GM21528 (cell line): ENCODE measurements at regions not wholly inside any gene's neighbourhood (a gene's known extent, or its start where the extent isn't known, plus 50 kb on each side); places are given as distances from the start of the nearest gene placed in this dataset.

Experiments used
- ATAC-seq: cut with Tn5 transposase; IDR thresholded peaks from one replicate; pipeline ENCODE4 v1.9.1; 2021; ENCODE audit warnings: mild to moderate bottlenecking, moderate library complexity; ENCODE audit not compliant: unreplicated experiment, low FRiP score

DNA sequence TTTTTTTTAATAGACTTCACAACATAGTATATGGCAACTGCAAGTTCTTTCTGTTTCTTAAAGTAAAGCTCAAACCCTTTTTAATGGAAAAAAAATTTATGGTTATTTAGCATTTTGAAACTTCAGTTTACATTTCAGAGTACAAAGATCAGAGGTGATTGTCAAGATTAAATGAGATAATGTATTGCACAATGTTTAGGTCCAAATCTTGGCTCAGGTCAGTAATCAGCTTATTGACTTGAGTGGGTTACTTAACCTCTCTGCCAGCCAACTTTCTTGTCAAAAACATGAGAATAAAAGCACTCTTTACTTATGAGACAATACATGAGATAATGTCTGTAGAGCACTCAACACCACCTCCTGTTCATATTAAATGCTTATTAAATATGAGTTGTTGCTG is 345.1 kb upstream of the PTPRD start:
- ATAC-seq = no peak

DNA sequence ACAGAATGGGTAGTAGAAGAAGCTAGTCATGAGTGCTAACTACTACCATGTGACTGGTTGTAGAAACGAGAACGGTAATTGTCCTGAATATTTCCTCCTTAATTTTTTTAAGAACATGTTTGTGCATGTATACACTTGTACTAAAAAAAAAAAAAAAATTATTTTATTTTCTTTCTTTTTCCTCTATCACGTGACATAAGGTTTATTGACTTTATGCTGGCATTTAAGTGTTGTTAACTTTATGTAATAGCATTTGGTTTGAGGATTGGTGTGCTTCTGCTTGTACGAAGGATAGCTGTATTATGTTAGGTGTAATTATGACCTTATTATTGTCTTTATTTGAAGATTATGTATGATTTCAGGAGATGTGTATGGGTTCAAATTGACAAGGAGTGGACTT is 349.1 kb upstream of the PTPRD start:
- no peak for ATAC-seq

DNA sequence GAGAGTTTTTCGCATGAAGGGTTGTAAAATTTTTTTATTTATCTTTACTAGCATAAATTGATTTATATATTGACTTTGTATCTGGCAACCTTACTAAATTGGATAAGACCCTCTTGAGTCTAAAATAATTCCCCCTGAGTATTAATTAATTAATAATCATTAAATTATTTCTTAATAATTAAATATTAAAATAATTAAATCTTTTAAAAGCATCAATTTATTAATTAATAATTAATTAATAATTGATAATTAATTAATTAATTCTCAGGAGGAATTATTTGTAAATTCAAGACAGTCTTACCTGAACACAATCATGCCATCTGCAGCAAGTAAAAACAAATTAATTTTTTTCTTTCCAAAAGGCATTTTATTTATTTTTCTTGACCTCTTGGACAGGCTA is 370.4 kb upstream of the PTPRD start:
- no peak for ATAC-seq

DNA sequence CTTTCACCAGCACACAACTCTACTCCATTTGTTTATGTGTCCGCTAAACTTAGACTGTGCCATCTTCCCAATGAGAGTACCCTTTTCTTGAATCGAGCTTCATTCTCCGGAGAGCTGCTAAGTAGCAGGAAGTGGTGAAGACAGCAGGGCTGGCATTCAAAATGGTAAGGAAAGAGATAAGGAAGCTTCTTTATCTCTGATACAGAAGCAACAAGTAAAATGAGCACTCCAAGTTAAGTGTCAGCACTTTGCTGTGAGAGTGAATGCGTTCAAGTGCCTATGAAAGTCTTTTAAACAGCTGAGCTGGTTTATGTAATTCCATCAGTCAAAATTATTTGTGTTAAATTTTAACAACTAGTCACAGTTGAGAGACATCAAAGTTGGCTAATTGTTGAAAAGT is 386.8 kb upstream of the PTPRD start:
- ATAC-seq = no peak

DNA sequence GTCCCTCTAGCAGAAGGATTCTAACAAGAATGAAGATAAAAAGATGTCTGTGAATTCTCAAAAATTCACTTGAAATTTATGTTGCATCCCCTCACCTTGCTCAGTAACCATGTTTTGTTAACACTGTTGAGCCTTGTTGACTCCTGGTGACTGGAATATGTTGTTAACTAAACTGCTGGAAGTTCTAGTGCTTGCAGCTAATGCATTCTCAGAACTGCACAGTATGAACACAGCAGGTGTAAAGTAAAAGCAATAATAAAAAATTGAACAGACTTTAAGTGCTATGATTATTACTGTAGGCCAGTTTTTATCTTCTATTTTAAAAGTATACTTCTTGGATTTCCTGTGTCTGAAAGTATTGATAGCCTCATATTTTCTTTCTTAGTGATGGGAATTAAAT is 388.7 kb upstream of the PTPRD start:
- no peak for ATAC-seq

DNA sequence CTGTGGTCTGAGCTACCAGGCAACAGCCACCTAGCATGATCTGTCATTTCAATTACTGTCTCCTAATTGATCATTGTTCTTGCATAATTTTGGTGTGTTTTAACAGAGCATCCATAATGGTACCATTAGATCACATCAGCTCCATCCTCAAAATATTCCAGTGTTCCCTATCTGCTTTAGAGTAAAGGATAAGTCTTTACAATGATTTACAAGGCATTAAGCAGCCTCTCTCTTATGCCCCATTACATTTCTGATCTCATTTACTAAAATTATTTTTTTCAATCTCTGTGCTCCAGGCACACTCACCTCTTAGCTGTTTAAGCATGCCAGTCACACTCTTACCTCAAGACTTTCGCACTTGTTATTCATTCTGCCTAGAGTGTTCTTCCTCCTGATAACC is 389.9 kb upstream of the PTPRD start:
- ATAC-seq = no peak

DNA sequence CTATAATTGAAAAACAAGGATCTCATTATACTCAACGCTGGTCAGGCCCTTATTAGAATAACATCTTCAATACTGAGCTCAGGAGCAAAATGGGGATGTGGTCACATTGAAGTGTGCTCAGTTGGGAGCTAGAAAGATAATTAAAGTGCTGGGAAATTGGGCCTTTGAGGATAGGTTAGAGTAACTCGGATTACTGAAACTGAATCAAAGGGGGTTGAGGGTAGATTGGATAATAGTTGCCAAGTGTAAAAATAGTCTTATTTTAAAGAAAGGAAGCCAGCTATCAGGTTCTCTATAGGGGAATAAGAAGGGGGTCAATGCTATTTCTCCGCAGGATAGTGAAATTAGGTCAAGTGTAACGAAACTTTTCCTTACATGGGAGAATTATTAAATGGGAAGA is 391.0 kb upstream of the PTPRD start:
- ATAC-seq = no peak

DNA sequence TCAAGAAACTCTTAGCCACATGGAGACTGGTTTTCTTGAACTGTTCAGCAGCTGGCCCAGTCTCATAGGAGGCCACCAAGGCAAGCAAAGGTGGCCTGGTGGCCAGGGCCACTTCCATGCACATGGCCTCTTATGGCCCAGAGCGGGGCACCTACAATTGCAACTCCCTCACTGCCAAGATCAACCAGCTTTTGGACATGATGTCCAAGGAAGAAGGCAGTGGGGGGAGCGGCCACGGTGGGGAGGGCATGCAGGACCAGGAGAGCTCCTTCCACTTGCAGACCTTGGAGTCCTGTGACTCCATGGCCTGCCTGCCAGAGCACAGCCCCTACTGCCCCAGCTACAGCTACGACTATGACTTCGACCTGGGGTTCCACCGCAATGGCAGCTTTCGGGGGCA is 398.9 kb upstream of the PTPRD start:
- no peak for ATAC-seq

DNA sequence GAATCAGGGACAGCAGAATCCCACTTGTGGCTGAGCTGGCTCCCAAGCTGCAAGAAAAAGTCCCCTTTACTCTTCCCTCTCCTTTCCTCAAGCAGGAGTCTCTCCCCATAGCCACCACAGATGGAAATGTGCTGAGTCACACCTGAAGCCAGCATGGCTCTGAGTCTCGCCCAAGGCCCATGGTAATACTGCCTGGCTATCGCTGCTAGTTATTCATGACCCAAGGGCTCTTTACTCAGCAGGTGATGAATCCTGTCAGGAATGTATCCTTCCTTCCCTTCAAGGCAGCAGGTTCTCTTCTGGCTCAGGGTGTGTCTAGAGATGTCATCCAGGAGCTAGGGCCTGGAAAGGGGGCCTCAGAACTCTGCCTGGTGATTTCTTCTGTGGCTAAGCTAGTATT is 403.3 kb upstream of the PTPRD start:
- ATAC-seq = no peak

DNA sequence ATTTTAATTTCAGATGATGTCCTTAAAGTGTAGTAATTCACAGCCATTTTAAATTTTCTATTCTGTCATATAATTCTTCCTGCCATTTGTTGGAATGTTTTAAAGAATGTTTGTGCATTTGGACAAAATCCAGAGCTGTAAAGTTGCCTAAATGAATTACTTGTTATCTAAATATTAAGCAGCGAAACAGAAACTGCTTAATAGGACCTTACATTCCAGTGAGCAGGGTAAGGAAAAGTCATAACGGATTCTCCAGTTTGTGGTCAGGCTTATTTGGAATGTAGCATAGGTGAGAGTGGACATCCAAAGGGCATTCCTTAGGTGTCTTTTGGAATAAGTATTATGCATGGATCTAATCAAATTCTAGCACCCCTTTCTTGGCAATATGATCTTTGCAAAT is 410.4 kb upstream of the PTPRD start:
- ATAC-seq = no peak

DNA sequence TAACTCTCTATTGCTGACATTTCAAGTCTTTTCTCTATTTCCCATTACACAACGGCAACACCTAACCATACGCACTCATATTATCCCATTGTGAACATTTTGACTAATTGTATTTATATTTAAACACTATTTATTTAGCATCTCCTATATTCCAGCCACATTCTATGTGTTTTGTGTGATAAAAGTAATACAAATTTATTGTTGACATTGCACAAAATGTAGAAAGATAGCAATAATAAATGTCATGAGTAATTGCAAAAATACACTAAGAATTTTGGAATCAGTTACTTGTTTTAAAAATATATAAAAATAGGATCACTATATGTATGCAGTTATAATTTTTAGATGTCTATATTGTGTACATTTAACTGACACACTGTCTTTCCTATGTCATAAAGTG is 413.0 kb upstream of the PTPRD start:
- no peak for ATAC-seq

DNA sequence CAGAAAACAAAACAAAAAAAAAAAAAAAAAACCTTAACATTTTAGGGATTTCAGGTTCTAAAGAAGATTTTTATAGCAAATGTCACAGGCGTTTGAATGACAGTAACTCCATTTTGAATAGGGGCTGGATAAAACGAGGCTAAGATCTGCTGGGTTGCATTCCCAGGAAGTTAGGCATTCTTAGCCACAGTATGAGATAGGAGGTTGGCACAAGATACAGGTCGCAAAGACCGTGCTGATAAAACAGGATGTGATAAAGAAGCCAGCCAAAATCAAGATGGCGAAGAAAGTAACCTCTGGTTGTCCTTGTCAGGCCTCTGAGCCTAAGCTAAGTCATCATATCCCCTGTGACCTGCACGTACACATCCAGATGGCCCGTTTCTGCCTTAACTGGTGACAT is 425.6 kb upstream of the PTPRD start:
- no peak for ATAC-seq

DNA sequence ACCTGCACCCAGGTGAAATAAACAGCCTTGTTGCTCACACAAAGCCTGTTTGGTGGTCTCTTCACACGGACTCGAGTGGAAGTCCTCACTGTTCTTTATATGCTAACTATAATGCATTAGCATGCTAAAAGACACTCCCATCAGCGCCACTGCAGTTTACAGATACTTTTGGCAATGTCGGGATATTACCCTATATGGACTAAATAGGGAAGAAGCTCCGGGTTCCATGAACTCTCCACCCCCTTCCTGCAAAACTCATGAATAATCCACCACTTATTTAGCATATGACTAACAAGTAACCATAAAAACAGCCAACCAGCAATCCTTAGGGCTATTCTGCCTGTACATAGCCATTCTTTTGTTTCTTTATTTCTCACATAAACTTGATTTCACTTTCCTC is 426.2 kb upstream of the PTPRD start:
- no peak for ATAC-seq

DNA sequence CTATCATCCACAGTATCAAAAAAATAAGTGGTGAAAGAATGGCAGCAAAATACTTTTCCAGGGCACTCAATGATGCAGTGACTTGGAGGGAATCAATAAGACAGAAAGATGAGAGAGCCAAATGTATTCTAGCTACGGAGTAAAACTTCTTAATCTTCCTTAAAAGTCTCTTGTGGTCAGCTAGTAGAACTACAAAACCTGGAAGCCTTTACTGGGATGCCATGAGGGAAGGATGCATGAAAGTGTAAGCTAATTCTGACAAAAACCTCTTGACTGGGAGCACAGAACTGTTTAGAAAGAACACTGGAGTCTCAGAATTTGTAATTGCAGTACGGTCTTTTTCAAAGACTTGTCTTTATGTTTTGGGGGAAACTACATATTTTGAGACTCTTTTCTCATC is 432.8 kb upstream of the PTPRD start:
- ATAC-seq = no peak

DNA sequence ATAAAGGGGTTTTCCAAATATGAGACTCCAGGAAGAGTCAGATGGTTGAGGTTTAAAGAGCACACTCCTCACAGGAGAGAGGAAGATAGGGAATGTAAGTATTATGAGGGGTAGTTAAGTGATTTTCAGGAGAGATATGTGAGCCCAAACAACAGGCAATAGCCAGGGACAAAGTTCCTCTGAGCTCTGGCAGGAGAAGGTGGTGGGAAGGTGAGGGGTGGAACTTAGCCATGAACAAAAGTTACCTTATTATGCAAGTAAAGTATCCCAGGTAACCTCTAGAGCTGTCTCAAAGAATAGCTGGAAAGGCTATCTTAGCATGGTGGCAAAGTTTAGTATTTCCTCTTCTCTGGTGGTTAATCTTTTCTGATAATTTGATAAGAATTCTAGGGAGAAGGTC is 450.5 kb upstream of the PTPRD start:
- ATAC-seq = no peak

DNA sequence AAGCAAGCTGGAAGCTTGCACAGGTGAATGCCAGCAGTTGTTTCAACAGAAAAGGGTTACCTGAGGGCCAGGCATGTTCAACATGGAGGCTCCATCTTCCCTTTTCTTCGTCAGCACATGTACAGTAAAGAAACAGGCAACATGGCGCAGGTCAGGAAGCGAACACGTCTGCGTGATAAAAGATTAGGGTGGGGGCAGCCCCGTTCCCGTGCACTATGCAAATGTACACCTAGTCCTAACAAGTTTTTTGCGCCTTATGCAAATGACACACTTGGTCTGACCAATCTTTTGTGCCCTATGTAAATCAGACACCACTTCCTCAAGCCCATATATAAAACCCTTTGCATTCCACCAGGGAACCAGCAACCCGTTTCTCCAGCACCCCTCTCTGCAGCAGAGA is 452.1 kb upstream of the PTPRD start:
- no peak for ATAC-seq

DNA sequence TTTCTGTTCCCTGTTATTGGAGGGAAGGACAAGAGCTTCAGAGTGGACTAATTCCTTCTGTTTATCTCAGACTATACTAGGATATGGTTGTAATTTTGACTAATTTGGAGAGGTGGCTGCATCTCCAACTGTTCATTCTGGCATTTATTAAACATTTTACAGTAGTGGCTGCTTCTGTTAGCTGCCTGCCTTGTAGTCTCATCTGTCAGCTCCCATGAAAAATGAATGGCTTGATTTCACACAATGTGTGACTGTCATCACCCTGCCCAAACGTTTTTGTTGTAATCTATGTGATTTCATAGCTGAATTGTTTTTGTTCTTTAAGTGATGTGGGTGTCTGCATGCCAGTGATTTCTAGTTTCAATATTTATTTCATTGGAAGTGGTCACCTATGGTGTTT is 459.4 kb upstream of the PTPRD start:
- no peak for ATAC-seq

DNA sequence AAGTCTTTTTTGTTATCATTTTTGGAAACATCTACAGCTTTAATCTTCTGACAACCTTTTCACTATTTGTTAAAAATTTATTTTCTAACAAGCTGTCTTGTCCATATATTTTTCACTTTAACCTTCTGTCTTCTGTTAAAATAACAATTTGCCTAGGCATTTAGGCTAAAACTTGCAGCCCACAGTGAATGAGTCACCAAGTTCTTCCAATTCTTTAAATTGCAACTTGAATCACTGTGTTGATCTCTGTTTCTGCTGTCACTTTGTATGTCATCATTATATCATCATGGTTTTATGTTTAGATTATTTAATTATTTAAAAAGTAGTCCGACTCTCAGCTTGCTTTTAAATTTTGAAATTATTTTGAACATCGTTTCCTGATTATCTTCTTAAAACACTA is 473.8 kb upstream of the PTPRD start:
- no peak for ATAC-seq

DNA sequence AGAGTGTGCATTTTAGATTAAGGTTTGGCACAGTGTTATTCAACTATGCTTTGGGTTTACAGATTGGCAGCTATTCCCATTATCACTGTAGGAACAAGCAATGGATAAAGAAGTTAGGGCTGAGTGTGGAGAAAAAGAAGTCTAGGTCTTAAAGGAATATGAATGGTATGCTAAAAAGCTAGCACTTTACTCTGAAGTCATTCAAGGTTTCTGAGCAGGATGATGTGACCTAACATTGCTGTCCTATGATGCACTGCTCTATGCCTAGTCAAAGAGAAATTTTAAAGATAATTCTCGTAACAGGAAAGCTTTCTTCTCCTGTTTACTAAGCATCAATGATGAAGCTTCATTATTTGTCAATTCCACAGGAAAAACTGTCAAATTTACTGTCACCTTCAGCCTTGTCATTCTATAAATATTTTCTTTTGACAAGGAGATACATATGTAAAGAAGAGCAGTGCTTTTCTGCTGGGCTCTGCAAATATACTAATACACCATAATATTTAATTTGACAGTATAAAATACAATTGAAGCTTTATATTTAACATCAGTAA is 476.1 kb upstream of the PTPRD start:
- ATAC-seq = no peak

DNA sequence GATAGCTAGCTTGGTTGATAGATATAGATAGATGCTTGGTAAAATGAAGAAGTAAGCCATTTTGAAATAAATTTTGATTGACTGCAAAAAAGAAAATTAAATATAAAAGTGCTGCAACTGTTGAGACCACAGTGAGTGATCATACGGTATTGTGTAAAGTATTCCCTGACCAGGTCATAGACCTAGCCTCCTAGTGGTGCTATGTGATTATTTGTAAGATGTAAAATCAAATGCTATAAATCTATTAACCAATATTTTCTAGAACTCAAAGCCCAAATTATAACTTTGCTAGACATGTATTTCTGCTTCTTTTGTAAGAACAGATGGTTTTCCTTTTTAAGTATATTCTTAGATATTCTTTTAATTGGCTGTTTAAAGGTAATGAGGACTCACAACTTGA is 480.2 kb upstream of the PTPRD start:
- ATAC-seq = no peak

DNA sequence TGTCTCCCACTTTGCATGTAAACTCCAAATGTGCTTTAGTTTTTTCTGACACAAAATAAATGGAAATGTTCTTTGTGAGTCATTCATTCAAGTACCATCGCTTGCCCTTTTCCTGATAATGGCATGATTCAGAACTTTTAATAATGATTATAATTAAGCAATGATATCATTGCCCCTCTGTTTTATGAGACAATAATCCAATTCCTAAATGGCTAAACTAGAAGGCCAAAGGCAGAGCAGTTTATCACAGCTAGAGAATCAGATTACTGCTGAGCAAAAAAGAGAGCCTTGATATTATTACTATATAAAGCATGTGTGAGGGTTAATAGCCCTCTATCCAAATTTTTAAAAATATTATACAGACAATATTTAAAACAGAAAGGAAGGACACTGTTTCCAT is 484.2 kb upstream of the PTPRD start:
- ATAC-seq = no peak

DNA sequence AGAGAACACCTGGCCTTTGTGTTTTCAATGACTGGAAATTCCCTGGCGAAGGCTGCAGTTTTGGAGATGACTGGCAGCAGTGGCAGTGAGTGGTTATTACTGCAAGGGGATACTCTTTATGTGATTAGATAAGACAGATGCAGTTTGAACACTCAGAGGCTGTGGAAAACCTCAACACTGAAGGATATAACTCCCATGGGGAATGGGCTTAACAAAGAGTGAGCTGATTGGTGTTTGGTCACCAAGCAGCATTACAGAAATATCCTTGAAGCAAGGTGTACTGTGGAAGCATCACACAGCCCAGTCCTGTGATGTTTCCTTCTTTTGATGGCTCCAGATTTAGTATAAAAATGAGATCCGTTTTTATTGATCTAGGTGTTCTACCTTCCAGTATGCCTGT is 490.7 kb upstream of the PTPRD start:
- ATAC-seq = no peak

DNA sequence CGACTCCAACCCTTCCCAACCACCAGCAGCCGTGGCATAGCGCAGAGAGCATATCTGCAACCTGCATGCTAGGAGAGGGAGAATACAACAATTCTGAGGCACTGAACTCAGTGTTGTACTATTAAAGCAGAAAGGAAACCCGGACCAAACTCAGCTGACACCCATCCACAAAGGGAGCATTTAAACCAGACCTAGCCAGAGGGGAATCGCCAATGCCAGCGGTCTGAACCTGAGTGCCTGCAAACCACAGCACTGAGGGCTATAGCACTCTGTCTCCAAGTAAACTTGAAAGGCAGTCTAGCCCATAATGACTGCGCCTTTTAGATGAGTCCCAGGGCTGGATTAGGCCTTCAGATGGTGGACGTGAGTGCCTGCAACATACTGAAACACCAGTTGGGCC is 494.4 kb upstream of the PTPRD start:
- no peak for ATAC-seq

DNA sequence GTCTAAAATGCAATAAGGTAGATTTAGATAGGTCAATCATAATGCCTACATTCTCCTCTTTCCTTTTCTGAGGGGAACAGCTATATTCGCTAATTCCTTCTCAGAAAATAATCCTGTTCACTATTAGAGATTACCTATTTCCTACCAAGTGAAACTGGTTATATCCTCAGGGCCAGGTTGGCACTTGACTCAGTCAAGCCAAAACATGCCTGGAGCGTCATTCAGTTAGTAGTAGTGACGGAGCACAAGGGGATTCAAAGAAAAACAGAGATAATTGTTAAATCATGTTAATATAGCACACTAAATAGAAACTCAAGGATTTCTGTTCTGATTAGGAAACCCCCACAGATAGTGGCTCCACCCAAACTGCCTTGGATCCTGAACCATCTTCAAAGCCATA is 515.4 kb upstream of the PTPRD start:
- ATAC-seq = no peak
